WERI-Rb-1 (cell line): ENCODE measurements at regions not wholly inside any gene's neighbourhood (a gene's known extent, or its start where the extent isn't known, plus 50 kb on each side); places are given as distances from the start of the nearest gene placed in this dataset.
"Not testable (repeated sequence)": the region's sequence is repeated elsewhere in the genome, so short reads cannot be mapped to it uniquely, and the experiment has no call there.

Experiments
- DNase-seq: peaks from one replicate; pipeline ENCODE4 v3.0.0-alpha.2; 2020
- H3K27ac ChIP-seq: fragments of 250-450 bp; sonication (Bioruptor Pico); 2 replicates; pipeline ENCODE4 v1.5.1; 2020; ENCODE audit warnings: mild to moderate bottlenecking, moderate library complexity
- H3K27me3 ChIP-seq: fragments of 250-450 bp; sonication (Bioruptor Pico); 2 replicates; pipeline ENCODE4 v1.5.1; 2021; ENCODE audit warnings: mild to moderate bottlenecking, low read depth, moderate library complexity; ENCODE audit not compliant: insufficient read depth, severe bottlenecking
- H3K36me3 ChIP-seq: fragments of 250-450 bp; sonication (Bioruptor Pico); 2 replicates; pipeline ENCODE4 v1.5.1; 2020; ENCODE audit warnings: mild to moderate bottlenecking, moderate library complexity
- H3K4me3 ChIP-seq: 2 replicates; pipeline ENCODE4 v1.5.1; 2011; ENCODE audit warnings: low read depth, mild to moderate bottlenecking, control low read depth, low read length
- H3K9me3 ChIP-seq: fragments of 250-450 bp; sonication (Bioruptor Pico); 2 replicates; pipeline ENCODE4 v1.5.1; 2021; ENCODE audit warnings: mild to moderate bottlenecking, moderate library complexity; ENCODE audit not compliant: severe bottlenecking
- CTCF ChIP-seq: IDR thresholded peaks from 2 replicates; pipeline ENCODE4 v1.5.1; 2011; ENCODE audit warnings: low read depth, mild to moderate bottlenecking, control low read depth, inconsistent platforms, low read length

- Histone ChIP-seq H3K36me3 (no peaks in the 10 kb centered on the region), H3K27ac (no peak overlapping the region), H3K4me3 (no peak overlapping the region), H3K27me3 (no peaks in the 10 kb centered on the region), H3K9me3 (no peaks in the 10 kb centered on the region)
- DNase-seq: no peak
- TF ChIP-seq CTCF: no peak
Measured at GRCh38 chr13:69619651-69620050, 488.0 kb upstream of the ATXN8OS start.

DNA sequence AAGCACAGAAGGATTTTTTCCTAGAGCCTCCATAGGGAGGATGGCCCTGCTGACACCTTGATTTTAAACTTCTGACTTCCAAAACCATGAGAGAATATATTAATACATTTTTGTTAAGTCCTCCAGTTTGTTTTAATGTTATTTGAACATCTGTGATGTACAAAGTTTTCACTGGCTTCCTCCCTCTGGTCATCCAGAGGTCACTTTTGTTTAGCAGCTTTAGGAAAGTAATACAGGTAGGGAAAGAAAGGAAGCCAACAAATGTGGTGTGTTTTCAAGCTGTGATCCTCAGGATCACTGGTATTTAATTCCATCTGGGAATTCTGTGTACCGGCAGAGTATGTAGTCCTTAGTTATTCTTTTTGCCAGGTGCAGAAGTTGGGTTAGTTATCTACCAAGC lies 488.8 kb upstream of the ATXN8OS start:
- TF ChIP-seq CTCF: no peak
- no peak overlapping the region for H3K27ac ChIP-seq
- no peaks in the 10 kb centered on the region for H3K9me3 ChIP-seq
- no peak overlapping the region for H3K4me3 ChIP-seq
- no peak for DNase-seq
- no peaks in the 10 kb centered on the region for H3K27me3 ChIP-seq
- H3K36me3 ChIP-seq: no peaks in the 10 kb centered on the region

GRCh38 chr13:69618393-69618792 lies 489.2 kb upstream of the ATXN8OS start:
- no peaks in the 10 kb centered on the region for H3K27me3 ChIP-seq
- no peak for TF ChIP-seq CTCF
- H3K4me3 ChIP-seq: no peak overlapping the region
- H3K36me3 ChIP-seq: no peaks in the 10 kb centered on the region
- H3K9me3 ChIP-seq: no peaks in the 10 kb centered on the region
- no peak overlapping the region for H3K27ac ChIP-seq
- no peak for DNase-seq

- Histone ChIP-seq H3K27me3 (no peaks in the 10 kb centered on the region), H3K36me3 (no peaks in the 10 kb centered on the region), H3K27ac (no peak overlapping the region), H3K4me3 (no peak overlapping the region), H3K9me3 (no peaks in the 10 kb centered on the region)
- no peak for DNase-seq
- no peak for TF ChIP-seq CTCF
Measured at GRCh38 chr13:69617587-69617986, 490.0 kb upstream of the ATXN8OS start.

GRCh38 chr13:69616396-69616795 lies 491.2 kb upstream of the ATXN8OS start:
- Histone ChIP-seq H3K27me3 (no peaks in the 10 kb centered on the region), H3K36me3 (no peaks in the 10 kb centered on the region), H3K27ac (no peak overlapping the region), H3K4me3 (no peak overlapping the region), H3K9me3 (no peaks in the 10 kb centered on the region)
- no peak for TF ChIP-seq CTCF
- no peak for DNase-seq

DNA sequence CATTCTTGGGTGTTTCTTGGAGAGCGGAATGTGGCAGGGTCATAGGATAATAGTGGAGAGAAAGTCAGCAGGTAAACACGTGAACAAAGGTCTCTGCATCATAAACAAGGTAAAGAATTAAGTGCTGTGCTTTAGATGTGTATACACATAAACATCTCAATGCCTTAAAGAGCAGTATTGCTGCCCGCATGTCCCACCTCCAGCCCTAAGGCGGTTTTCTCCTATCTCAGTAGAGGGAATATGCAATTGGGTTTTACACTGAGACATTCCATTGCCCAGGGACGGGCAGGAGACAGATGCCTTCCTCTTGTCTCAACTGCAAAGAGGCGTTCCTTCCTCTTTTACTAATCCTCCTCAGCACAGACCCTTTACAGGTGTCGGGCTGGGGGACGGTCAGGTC lies 492.6 kb upstream of the ATXN8OS start:
- not testable (repeated sequence) for H3K27ac ChIP-seq, H3K9me3 ChIP-seq, DNase-seq, H3K36me3 ChIP-seq, H3K4me3 ChIP-seq, H3K27me3 ChIP-seq
